HFF-Myc (cell line): ENCODE measurements at regions not wholly inside any gene's neighbourhood (a gene's known extent, or its start where the extent isn't known, plus 50 kb on each side); places are given as distances from the start of the nearest gene placed in this dataset.

Experiments used
- DNase-seq: peaks from one replicate; pipeline ENCODE4 v3.0.0-alpha.2; 2011; ENCODE audit warnings: low read depth; ENCODE audit errors: extremely low read depth
- H3K4me3 ChIP-seq: replicated peaks from 2 replicates; pipeline ENCODE4 v1.5.1; 2011; ENCODE audit warnings: low read depth, mild to moderate bottlenecking, control low read depth, low read length
- CTCF ChIP-seq: IDR thresholded peaks from 2 replicates; pipeline ENCODE4 v1.5.1; 2012; ENCODE audit warnings: mild to moderate bottlenecking, low read depth, low read length, control low read depth; ENCODE audit errors: missing control alignments

GRCh38 chrX:39465906-39466305, 631.9 kb downstream of the BCOR start:
- TF ChIP-seq CTCF: no peak
- H3K4me3 ChIP-seq: no peak overlapping the region
- DNase-seq: no peak

GRCh38 chrX:39469126-39469525, 628.6 kb downstream of the BCOR start:
- H3K4me3 ChIP-seq: no peak overlapping the region
- no peak for TF ChIP-seq CTCF
- DNase-seq: no peak

- no peak for TF ChIP-seq CTCF
- DNase-seq: no peak
These were observed 627.0 kb downstream of the BCOR start for GRCh38 chrX:39470588-39471407.

GRCh38 chrX:39472161-39472560, 625.6 kb downstream of the BCOR start:
- H3K4me3 ChIP-seq: no peak overlapping the region
- TF ChIP-seq CTCF: no peak
- no peak for DNase-seq

More at GRCh38 chrX:39470588-39471407, 627.0 kb downstream of the BCOR start:
- no peak overlapping the region for H3K4me3 ChIP-seq

- DNase-seq: no peak
- H3K4me3 ChIP-seq: no peak overlapping the region
- no peak for TF ChIP-seq CTCF
These were observed 623.9 kb downstream of the BCOR start for GRCh38 chrX:39473812-39474211.

GRCh38 chrX:39475372-39475771, 622.4 kb downstream of the BCOR start:
- DNase-seq: no peak
- TF ChIP-seq CTCF: no peak

More at GRCh38 chrX:39475372-39475771, 622.4 kb downstream of the BCOR start:
- H3K4me3 ChIP-seq: no peak overlapping the region
